Activated CD4-positive, alpha-beta memory T cell treated with anti-CD3 and anti-CD28 coated beads for 36 hours (primary cell): ENCODE measurements at regions not wholly inside any gene's neighbourhood (a gene's known extent, or its start where the extent isn't known, plus 50 kb on each side); places are given as distances from the start of the nearest gene placed in this dataset.
A peak's percentile ranks its signal among the peaks of the same experiment; 100 is the strongest.
"Not testable (repeated sequence)": the region's sequence is repeated elsewhere in the genome, so short reads cannot be mapped to it uniquely, and the experiment has no call there.

Experiments
- CTCF ChIA-PET: fragments of 350-600 bp; sonication (Branson Sonifier 250); formaldehyde crosslinking; loops from one replicate; lab custom pipeline; 2021; ENCODE audit warnings: antibody characterized with exemption, inconsistent platforms; lab: Charles Lee
- POLR2A ChIA-PET: fragments of 350-600 bp; sonication (Branson Sonifier 250); formaldehyde crosslinking; loops from one replicate; lab custom pipeline; 2021; ENCODE audit warnings: antibody characterized with exemption; lab: Charles Lee
- DNase-seq: peaks from one replicate; pipeline ENCODE4 v3.0.0-alpha.2; 2020
- H3K27ac Mint-ChIP-seq: one replicate; pipeline ENCODE4 v1.8.0; 2021; ENCODE audit warnings: mixed read lengths
- H3K27me3 Mint-ChIP-seq: one replicate; pipeline ENCODE4 v1.8.0; 2021; ENCODE audit warnings: mixed read lengths
- H3K36me3 Mint-ChIP-seq: one replicate; pipeline ENCODE4 v1.8.0; 2021; ENCODE audit warnings: mixed read lengths
- H3K4me1 Mint-ChIP-seq: one replicate; pipeline ENCODE4 v1.8.0; 2021; ENCODE audit warnings: low read depth, mixed read lengths
- H3K4me3 Mint-ChIP-seq: one replicate; pipeline ENCODE4 v1.8.0; 2021; ENCODE audit warnings: mild to moderate bottlenecking, mixed read lengths
- H3K9me3 Mint-ChIP-seq: one replicate; pipeline ENCODE4 v1.8.0; 2021; ENCODE audit warnings: mixed read lengths
- intact Hi-C: fragments of 100-400 bp; cut with micrococcal nuclease; formaldehyde crosslinking; loops from one replicate; pipeline ENCODE4 v1.15.1; 2023

DNA sequence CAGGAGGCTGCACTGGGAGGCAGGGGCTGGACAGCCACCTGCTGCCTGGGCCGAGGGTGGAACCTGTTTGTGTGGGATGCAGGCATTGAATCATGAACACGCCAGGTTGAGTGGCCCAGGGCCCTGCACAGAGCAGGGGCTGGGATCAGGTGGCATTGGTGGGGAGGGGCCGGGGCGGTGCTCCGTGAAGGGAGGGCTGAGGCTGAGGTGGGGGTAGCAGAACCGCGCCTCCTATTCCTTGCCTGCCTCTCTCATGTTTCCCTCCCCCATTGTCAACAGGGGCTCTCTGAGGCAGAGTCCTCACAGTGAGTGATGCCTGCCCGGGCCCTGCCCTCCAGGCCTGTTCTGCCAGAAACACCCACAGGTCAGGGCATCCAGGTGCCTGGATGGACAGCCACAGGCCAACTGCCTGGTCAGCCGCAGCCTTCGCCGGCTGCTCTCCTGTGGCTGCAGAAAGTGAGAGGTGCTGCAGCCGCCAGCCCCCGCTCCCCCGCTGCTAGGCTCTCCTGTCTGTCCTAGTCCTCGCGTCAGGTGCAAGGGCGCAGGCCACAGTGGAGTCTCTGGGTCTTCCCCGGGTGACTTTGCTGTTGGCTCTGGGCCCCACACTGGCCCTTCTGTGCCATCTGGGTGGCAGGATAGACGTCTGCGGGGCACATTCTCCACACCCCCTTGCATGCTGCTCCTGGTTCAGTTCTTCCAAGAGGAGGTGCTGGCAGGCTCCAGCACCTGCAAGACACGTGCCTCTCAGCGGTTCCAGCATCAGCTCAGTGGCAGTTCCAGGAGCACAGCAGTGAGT lies 79.6 kb upstream of the GOLGA6L4 start:
- intact Hi-C loops, CTCF ChIA-PET, DNase-seq, H3K27me3 Mint-ChIP-seq, H3K27ac Mint-ChIP-seq, H3K4me1 Mint-ChIP-seq, H3K4me3 Mint-ChIP-seq, POLR2A ChIA-PET, H3K9me3 Mint-ChIP-seq, H3K36me3 Mint-ChIP-seq: not testable (repeated sequence)

DNA sequence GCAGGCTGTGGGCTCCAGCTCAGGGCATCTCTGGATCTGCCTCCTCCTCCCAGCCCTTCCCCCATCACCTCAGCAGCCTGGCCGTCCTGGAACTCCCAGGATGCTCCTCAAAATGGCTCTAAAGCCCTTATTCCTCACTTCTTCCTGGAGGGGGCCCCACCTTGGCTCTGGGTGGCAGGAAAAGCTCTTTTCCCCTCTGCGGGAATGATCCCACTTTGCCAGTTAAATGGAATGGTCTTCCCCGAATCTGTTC lies 79.1 kb upstream of the GOLGA6L4 start:
- H3K4me3 Mint-ChIP-seq, DNase-seq, H3K27me3 Mint-ChIP-seq, POLR2A ChIA-PET, CTCF ChIA-PET, H3K9me3 Mint-ChIP-seq, H3K27ac Mint-ChIP-seq, intact Hi-C loops, H3K36me3 Mint-ChIP-seq, H3K4me1 Mint-ChIP-seq: not testable (repeated sequence)

DNA sequence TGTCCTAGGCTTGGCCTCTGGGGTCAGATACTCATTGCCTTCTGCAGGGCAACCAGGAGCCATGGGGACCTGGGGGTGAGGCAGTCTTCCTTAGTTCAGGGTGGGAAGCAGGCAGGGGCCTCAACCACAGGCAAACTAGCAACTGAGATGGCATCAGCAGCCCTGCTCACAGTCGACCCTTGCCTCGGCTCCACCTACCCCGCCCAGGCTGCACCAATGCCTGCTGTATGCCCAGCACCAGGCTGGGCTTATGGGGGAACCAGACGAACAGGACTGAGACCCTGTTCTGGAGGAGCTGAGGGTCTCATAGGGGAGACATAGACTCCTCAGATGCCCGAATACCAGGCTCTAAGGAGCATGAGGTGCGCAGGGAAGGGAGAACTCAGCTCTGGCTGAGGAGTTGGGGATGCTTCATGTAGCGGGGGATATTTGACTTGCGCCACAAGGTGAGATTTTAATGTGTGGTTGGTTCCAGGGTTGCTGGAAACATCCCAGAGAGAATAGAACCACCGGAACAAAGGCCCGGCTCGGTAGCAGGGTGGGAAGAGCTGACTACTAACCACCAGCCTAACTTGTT lies 78.4 kb upstream of the GOLGA6L4 start:
- intact Hi-C loops, CTCF ChIA-PET, H3K4me1 Mint-ChIP-seq: not testable (repeated sequence)

DNA sequence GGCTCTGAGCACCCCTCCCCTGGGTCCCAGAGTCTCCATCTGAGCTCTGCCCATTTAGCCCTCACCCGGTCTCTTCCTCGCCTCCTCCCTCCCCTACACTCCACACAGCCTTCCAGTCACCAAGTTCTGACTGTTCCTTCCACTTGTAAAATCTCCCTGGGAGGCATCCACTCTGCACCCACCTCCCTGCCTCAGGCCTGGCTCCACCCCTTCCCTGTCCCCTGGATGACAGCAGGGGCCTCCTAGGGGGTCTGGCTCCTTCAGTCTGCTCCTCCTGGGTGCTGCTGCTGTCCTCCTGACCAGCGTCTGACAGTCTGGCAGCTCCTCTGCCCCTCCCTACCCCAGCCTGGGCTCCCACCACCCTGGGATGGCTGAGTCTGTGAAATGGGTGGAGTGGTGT lies 77.7 kb upstream of the GOLGA6L4 start:
- H3K4me3 Mint-ChIP-seq, CTCF ChIA-PET, POLR2A ChIA-PET, H3K27me3 Mint-ChIP-seq, DNase-seq, H3K4me1 Mint-ChIP-seq, H3K9me3 Mint-ChIP-seq, H3K27ac Mint-ChIP-seq, H3K36me3 Mint-ChIP-seq, intact Hi-C loops: not testable (repeated sequence)

More for the DNA sequence above, 78.4 kb upstream of the GOLGA6L4 start:
- POLR2A ChIA-PET, H3K4me3 Mint-ChIP-seq, H3K27ac Mint-ChIP-seq, H3K27me3 Mint-ChIP-seq, H3K9me3 Mint-ChIP-seq, DNase-seq, H3K36me3 Mint-ChIP-seq: not testable (repeated sequence)

DNA sequence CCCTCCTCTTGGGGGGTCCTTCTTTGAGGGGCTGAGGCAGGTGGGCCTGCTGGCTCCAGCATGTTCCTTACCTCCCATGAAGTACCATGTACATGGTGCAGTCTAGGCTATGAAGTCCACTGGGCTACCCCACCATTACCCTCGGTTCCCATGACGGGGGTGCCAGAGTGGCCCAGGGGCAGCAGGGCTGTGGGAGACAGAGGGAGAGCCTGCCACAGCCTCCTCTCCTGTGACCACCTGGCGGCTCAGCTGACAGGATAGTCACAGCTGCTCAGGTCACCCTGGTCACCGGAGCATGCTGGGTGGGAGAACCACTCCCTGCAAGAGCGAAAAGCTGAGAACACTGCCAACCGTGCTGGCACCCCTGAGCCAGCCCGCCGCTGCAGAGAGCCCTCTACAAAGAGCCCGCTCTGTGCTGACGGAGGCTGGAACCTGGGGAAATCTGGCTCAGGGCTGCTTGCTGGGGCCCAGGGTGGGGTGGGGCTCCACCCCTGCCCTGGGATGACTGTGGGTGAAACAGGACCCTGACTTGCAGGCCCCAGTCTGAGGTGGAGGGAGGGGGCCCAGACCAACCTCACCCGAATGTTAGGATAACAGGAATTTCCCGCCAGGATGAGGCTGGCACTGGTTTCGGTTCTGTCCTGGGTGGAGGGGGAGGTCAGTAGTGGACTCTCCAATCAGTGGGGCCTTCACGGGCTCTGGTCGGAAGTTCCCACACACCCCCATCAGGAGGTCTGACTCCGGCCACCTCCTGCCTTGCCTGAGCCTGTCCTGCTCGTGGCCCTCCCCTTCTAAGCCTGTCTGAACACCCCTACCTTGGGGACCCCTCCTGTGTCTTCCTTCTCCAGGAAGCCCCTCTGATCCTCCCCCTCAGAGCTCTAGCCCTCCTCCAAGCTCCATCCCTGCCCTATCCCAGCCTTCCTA lies 76.0 kb upstream of the GOLGA6L4 start:
- CTCF ChIA-PET, H3K9me3 Mint-ChIP-seq, DNase-seq, H3K4me1 Mint-ChIP-seq, POLR2A ChIA-PET, H3K27ac Mint-ChIP-seq, H3K4me3 Mint-ChIP-seq, H3K27me3 Mint-ChIP-seq, H3K36me3 Mint-ChIP-seq, intact Hi-C loops: not testable (repeated sequence)

DNA sequence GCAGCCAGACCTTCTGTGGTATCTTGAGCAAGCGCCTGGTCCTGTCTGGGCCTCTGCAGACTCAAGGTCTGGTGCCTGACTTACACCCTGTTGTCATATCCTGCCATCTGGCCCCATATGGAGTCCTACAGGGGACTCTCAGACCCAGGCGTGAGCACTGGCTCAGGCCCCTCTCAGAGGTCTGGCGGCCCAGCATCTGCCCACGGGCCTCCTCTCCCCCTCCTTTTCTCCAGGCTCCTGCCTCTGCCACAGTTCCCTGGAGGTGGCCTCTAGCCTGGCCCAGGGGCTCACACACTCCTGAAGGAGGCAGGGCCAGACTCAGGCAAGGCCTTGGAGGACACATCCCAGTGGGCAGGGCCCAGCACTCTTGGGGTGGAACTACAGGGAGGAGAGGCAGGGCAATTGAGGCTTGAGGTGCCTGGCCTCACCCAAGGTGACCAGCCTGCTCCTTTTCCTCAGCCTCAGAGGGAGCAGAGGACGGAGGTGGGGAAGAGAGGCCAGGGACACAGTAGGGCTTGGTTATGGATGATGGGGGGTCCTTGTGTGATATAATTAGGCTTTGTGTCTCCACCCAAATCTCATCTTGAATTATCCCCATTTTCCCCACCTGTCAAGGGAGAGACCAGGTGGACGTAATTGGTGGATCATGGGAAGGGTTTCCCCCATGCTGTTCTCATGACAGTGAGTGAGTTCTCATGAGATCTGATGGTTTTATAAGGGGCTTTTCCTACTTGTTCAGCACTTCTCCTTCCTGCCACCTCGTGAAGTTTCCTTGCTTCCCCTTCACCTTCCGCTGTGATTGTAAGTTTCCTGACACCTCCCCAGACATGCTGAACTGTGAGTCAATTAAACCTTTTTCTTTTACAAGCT lies 70.9 kb upstream of the GOLGA6L4 start:
- H3K4me1 Mint-ChIP-seq, CTCF ChIA-PET, intact Hi-C loops, H3K27me3 Mint-ChIP-seq, POLR2A ChIA-PET, H3K9me3 Mint-ChIP-seq, H3K27ac Mint-ChIP-seq, H3K36me3 Mint-ChIP-seq, H3K4me3 Mint-ChIP-seq: not testable (repeated sequence)
- DNase-seq, result peak; percentile 5

DNA sequence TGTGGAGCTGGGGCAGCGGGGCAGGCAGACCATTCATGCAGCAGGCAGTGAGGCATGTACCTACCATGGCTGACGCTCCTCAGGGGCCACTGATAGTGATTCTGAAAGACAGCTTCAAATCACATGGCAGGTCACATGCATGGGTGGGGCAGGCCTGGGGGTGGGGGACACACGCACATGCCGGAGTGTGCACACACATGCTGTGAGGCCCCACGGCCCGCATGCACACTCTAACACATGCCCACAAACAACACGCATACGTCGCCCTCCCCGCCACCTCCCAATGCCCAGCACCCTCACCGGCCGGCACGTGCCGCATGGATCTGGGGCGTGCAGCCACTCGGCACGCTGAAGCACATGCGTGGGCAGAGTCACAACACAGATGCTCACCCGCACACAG lies 65.5 kb upstream of the GOLGA6L4 start:
- POLR2A ChIA-PET, H3K36me3 Mint-ChIP-seq, H3K4me3 Mint-ChIP-seq, H3K27me3 Mint-ChIP-seq, H3K27ac Mint-ChIP-seq, H3K4me1 Mint-ChIP-seq, H3K9me3 Mint-ChIP-seq, CTCF ChIA-PET, intact Hi-C loops, DNase-seq: not testable (repeated sequence)

DNA sequence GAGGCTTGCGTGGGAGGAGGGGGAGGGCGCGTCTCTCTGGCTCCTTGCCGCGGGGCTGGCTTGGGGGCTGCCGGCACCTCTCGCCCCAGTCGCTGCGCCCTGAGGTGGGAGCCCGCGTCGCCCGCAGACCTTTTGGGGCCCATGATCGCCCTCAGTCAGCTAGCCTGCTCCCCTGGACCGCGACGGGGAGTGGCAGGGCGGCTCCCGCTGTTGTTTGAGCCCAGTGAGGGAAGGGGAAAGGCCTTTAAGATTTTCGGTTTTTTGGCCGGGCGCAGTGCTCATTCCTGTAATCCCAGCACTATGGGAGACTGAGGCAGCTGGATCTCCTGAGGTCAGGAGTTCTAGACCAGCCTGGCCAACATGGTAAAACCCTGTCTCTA lies 62.4 kb upstream of the GOLGA6L4 start:
- H3K27ac Mint-ChIP-seq, intact Hi-C loops, POLR2A ChIA-PET, H3K4me1 Mint-ChIP-seq, H3K27me3 Mint-ChIP-seq, H3K4me3 Mint-ChIP-seq, CTCF ChIA-PET, H3K36me3 Mint-ChIP-seq, H3K9me3 Mint-ChIP-seq: not testable (repeated sequence)
- peak; percentile 30 for DNase-seq
